Non-pigmented ciliary epithelial cell (primary cell): ENCODE measurements at regions not wholly inside any gene's neighbourhood (a gene's known extent, or its start where the extent isn't known, plus 50 kb on each side); places are given as distances from the start of the nearest gene placed in this dataset.
"Not testable (repeated sequence)": the region's sequence is repeated elsewhere in the genome, so short reads cannot be mapped to it uniquely, and the experiment has no call there.

Experiments used
- DNase-seq: peaks from one replicate; pipeline ENCODE4 v3.0.0-alpha.2; 2010; ENCODE audit warnings: low read depth

DNA sequence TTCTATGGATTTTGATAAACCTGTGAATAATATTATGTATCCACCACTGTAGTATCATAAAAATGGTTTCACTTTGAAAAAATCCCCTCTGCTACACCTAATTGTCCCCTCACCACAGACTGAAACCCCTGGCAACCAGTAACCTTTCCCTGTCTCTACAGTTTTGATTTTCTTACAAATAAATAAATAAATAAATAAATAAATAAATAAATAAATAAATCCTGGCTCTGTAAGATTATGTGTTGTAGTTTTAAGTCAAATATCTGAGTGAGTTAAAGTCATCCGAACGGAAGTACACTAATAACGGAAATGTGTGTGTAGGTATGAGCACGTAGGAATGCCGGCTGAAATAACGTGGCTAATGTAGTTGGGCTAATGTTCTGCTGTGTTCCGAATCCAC is 641.5 kb downstream of the GABRG1 start:
- no peak for DNase-seq

DNA sequence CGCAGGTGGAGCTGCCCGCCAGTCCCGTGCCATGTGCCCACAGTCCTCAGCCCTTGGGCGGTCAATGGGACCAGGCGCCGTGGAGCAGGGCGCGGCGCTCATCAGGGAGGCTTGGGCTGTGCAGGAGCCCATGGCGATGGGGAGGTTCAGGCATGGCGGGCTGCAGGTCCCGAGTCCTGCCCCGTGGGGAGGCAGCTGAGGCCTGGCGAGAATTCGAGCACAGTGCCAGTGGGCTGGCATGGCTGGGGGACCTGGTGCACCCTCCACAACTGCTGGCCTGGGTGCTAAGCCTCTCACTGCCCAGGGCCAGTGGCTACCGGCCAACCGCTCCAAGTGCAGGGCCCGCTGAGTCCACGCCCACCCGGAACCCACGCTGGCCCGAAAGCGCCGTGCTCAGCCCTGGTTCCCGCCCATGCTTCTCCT is 646.5 kb downstream of the GABRG1 start:
- DNase-seq: no peak

DNA sequence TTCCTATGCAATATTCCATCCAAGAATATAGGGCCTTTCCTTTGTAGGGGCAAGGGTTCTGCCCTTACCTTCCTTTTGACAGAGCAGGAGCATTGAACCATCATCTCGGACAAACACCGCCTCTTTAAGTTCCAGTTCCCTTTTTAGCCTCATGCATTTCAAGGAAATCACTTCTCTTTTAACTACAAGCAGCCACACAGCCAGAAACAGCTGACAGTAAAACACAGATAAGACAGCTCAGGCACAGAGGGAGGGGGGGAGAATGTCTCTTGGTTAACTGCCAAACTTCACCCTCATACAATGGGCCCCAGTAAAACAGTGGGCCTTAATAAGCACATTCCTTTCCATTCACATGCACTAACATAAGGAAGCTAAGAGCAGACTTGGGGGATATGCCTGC is 648.3 kb downstream of the GABRG1 start:
- no peak for DNase-seq

DNA sequence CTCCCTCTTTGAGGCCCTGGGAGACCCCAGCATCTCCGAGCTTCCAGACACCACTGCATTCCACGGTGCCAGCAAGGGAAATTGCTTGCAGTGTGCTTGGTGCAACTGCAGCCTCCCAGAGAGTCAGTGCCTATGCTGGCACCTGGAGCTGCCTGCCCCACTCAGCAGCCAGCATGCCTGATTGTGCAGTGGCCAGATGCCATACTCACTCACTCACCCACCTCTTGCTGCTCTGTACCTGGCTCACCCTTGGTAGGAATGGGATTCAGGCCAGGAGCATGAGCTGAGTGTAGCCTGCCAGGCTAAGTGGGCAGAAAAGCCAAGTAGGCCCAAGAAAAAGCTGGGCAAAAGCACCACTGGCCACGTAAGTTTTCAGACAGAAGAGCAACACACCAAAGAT is 651.4 kb downstream of the GABRG1 start:
- DNase-seq: no peak

DNA sequence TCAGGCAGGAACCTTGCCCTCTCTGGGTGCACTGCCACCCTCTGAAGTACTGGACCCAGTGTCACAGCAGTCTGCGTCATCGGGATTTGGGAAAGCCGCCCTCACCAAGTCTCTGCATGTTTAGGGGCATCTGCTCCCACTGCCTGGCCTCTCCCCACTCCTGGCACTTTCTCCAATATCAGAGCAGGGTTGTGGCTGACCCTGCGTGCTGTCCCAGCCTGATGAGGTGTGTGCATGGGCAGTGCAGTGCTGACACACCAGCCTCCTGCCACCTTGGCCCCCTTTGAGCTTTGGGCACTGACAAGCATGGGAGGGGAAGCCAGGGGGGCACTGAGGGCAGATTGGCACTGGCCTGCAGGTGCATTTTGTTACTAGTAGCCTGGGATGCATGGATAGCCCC is 652.5 kb downstream of the GABRG1 start:
- DNase-seq: no peak

DNA sequence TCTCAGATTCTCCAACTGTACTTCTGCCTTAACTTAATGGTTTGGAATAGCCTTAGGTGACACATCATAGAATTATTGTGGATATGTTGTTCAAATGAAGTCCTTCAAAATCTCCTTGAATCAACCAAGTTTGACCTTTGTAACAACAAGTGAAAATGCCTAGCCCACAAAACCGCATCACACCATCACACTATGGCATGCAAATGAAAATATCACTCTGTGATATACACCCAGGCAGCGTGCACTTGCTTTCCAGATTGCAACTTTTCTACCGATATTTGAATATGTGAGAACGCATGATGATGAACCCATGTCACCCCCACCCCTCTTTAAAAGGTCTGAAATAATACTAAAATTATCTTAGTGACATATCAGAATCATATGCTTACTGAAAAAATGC is 656.7 kb downstream of the GABRG1 start:
- DNase-seq: no peak

DNA sequence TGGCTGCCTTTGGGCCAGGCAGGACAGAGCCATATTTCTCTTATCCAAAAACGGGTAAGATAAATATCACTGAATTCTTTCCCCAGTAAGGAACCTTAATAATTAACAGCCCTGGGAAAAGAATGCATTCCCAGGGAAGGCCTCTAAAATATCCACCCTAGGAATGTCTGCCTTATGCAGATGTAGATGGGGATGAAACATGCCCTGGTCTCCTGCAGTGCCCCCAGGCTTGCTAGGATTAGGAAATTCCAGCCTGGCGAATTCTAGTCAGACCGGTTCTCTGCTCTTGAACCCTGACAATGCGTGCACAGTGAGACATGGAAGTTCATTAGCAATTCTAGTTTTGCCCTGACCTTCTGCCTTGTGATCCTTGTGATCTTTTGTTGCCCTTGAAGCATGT is 663.7 kb downstream of the GABRG1 start:
- not testable (repeated sequence) for DNase-seq

DNA sequence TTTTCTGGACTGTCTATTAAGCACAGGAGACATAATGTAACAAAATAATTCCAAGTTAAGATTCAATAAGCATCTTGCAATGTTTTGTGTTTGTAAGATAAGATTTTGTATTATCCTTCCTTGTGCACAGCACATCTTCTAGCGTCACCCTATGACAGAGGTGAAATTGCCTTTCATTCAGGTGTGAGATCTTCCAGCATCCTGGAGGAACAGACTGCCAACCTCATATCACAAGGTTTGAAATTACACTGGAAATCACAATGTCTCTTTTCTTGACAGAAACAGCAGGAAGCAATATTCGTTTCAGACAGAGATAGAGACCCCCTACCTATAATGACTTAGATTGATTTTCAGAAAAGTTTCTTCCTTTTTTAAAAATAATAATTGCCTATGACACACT is 668.6 kb downstream of the GABRG1 start:
- DNase-seq: no peak

DNA sequence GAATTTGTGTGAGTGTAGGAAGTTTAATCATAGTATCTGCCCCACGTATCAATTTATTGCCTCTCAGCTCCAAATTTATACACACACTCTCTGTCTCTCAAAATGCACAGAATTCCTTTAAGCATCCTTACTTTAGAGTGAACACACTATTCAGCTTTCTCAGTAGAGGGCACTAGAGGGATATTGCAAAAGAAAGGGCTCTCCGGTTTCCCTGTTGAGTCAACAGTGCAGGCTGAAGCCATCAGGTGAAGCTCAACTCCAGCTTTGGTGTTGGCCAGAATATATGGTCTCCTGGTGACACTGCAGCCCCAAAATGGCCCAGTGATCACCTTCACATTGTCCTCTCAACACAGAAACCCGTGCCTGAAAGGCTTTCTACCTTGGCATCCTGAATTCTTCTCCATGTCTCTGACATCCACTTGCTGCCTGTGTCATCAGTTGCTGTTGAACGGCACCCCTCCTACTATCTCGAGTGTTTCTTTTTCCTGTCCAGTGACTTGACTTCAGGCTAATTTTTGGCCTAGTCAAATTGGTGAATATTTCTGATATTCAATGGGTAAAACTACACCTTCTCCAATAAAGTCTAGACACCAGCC is 670.5 kb downstream of the GABRG1 start:
- DNase-seq: no peak

DNA sequence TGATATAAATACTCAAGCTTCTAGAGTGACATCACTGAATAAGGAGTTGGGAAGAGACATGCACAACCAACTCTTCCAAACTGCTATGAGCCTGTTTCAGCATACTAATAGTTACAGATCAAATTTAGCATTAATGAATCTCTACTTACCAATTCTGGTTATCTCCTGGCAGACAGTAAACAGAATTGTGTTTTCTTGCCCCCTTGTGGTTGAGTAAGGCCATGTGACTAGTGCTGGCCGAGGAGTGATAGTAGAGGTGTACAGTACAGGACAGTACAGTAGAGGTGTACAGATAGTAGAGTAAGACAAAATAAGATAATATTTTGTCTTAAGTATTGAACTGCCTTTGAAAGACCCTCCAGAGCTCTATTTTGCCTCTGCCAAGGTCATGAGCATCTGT is 681.4 kb downstream of the GABRG1 start:
- no peak for DNase-seq

DNA sequence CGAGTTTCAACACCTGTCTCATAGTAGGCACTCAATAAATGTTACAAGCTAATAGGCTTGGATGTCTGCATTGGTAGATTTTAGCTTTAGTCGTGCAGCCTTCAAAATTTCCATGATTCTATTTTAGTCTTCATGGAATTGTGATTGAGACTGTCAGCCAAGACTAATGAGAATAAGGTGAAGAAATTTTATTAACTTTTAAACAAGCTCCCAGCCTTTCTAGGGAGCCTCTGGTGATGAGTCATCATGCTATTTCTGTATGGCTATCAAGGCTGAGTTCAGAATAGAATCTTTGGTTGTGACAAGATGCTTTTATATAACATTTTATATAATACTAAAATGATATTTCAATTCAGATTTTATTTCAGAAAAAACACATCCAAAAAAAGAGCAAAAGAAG is 685.8 kb downstream of the GABRG1 start:
- no peak for DNase-seq

DNA sequence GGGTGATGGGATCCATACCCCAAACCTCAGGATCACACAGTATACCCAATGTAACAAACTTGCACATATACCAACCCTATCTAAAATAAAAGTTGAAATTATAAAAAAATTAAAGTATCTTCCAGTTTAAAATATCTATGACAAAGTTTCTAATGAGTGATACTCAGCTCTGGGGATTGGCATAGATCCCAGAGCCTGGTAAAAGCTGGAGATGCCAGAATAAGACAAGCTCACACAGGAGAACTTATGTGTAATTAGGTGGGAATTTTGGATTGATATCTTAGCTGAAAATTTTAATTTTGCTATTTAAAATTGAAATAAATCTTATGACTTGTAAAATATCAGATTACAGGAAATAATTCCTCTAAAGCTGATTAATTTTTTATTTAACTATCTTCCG is 686.5 kb downstream of the GABRG1 start:
- no peak for DNase-seq

DNA sequence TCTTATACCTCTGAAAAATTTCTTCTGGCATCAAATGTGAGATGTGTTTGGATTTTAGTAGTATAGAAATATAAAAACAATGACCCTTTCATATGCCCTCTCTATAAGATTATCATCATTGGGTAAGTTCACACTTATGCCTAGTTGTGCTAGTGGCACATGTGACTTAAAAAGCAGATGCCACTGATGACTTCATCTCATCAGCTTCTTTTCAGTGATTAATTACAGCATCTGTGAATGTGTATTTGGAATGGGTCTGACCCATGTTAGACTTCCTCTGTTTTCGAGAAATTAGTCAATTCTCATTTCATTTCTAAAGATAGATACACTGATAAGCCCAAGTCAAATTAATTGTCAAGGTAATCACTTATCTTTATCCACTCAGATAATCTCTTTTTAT is 698.7 kb downstream of the GABRG1 start:
- no peak for DNase-seq

DNA sequence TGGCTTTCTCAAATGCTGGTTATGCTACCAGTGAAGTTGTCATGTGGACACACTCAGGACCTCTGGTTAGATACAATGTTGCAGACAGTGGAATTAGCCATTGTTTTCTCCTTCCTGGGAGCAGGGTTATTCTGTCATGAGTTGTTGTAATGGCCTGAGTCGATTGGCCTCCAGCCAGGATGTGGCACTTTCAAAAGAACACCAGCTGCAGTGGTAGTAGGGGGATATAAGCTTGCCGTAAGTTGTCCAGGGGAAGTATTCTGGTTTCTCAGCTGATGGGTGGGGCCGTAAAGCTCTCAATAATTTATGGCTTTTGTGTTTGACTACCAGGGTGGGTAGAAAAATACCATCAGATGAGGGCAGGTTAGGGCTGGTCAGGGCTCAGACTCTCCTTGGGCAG is 697.5 kb upstream of the GNPDA2 start:
- no peak for DNase-seq

DNA sequence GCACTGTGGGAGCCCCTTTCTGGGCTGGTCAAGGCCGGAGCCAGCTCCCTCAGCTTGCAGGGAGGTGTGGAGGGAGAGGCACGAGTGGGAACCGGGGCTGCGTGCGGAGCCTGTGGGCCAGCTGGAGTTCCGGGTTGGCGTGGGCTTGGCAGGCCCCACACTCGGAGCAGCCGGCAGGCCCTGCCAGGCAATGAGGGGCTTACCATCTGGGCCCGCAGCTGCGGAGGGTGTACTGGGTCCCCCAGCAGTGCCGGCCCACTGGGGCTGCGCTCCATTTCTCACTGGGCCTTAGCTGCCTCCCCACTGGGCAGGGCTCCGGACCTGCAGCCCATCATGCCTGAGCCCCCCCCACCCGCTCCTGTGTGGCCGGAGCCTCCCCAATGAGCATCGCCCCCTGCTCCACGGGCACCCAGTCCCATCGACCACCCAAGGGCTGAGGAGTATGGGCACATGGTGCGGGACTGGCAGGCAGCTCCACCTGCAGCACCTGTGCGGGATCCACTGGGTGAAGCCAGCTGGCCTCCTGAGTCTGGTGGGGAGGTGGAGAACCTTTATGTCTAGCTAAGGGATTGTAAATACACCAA is 693.8 kb upstream of the GNPDA2 start:
- not testable (repeated sequence) for DNase-seq

DNA sequence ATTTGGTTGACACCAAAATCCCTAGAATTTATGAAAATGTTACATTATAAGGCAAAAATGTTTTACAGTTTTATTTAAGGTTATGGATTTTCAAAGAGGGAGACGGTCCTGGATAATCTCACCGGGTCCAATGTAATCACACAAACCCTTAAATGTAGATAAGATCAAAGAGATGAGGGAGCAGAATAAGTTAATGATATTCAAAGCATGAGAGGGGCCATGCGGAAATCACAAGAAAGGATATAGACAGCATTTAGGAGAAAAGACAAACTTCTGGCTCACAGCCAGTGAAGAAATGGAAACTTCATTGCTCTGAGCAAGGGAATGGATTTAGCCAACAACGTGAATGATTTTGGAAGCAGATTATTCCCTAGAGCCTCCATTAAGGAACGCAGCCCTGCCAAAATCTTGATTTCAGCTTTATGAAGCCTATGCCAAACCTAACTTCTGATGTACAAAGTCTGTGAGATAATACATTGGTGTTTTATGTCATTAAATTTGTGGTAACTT is 684.4 kb upstream of the GNPDA2 start:
- no peak for DNase-seq

DNA sequence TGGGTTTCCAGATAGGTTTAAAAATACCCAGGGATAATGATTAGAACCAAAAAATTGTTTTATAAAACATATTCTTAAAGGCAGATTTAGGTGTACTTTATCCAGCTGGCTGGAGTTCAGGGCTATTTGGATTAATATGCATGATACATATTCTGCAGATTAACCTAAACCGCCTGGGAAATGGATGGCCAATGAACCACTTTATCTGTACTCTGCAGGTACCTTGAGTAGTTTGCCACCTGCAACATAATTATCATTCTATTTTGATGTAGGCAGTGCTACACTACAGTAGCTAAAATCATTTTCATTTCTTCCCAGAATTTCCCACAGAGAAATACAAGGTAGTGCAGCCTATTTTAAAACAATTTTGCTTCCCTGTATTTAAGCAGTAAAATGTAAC is 683.2 kb upstream of the GNPDA2 start:
- DNase-seq: no peak

DNA sequence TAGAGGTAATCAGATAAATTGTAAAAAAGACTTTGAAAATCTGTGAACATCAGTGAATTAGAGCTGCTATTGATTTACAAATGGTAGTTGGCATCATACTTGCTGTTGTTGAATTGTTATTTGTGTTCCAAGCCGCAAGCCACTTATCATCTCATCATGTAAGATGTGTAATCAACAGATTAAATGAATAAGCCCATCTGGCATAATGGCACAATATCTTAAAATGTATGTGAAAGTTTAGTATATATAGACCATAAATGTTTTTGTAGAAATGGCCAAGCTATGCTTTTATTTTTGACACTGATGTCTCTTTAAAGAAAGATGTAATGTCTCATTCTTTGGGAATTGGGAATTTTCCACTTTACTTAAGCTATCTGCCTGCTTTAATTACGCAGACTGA is 682.6 kb upstream of the GNPDA2 start:
- no peak for DNase-seq

DNA sequence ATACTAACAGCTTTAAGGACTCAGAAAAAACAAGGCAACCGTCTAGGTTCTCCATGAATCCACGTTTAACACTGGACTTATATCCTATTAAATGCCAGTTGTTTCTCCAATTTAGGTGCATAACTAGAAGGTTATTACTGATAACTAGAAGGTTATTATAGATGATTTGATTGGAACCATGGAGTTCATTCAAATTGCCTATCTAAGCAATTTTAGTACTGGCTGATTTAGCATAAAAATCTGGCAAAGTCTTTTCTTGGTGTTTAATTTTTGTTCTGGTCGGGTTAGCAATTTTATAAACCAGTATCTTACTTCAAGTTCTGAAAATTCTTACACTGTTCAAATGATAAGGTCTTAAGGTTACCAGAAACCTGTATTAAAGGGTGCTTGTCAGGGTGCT is 672.8 kb upstream of the GNPDA2 start:
- DNase-seq: no peak

DNA sequence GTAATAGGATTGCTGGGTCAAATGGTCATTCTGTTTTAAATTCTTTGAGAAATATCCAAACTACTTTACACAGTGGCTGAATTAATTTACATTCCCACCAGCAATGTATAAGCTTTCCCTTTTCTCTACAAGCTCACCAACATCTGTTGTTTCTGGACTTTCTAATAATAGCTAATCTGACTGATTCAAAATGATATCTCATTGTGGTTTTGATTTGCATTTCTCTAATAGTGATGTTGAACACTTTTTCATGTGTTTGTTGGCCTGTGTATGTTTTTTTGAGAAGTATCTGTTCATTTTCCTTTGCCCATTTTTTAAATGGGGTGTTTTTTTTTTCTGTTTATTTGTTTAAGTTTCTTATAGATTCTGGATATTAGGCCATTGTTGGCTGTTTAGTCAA is 659.0 kb upstream of the GNPDA2 start:
- DNase-seq: no peak

DNA sequence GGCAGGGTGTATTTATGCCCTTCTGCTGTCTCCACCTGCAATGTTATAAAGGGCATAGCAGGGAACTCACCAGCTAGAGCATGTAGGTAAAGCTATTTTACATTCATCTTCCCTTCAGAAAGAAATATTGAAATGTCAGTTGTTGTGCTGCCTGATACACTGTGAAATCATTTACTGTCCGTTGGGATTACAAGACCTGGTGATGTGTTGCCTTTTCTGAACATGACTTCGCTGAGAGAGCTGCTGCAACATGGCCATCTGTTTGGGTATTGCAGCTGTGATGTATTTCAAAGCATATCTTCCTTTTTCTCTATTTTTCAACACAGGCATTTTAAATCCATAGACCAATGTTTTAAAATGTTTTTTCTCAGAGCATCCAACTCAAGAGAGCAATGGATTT is 644.1 kb upstream of the GNPDA2 start:
- no peak for DNase-seq

DNA sequence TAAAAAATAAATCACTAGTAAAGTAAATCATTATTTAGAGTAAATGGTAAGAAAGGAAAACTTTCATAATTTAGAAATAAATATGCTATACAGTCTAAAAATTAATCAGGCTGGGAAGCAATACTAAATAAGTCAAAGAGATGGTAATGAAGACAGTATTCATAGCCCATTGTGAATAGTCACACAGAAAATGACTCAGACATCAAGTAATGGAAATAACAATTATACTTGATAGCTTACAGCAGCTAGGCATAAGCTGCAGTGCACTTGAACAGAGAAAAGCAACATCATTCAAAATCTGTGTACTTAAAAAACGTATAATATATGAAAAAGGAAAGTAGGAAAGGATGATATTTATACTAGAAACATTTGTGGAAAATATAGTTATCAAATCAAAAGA is 642.5 kb upstream of the GNPDA2 start:
- DNase-seq: no peak

DNA sequence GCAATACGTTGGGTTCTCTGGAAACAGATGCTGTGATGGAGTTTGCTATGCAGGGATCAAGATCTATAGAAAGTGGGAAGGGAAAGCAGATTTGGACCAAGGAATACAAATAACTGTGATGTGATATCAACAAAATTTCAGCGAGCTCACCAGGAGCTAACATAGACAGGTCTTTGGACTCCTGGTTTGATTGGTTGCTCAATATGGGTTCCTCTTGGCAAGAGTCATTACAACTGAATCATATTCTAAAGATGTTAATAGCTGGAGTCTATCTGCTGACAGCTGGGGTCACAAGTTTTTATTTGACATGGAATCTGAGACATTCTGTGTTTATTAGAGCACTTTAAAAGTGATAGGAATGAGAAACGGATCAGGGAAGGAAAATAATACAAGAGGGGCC is 637.6 kb upstream of the GNPDA2 start:
- DNase-seq: no peak
